Calu3 (cell line): ENCODE measurements at regions not wholly inside any gene's neighbourhood (a gene's known extent, or its start where the extent isn't known, plus 50 kb on each side); places are given as distances from the start of the nearest gene placed in this dataset.

Source experiments
- BruUV-seq: library from RNA; stranded (reverse); fragments of 400-500 nt; replicated peaks from 2 replicates; lab custom pipeline; 2021; lab: Mats Ljungman, UMichigan
- CTCF ChIA-PET: fragments of 300-600 bp; sonication (Branson Sonifier 250); formaldehyde crosslinking; loops from one replicate; lab custom pipeline; 2022; ENCODE audit warnings: antibody characterized with exemption; lab: Charles Lee
- DNase-seq: peaks from one replicate; pipeline ENCODE4 v3.0.0; 2022
- H3K27ac Mint-ChIP-seq: one replicate; pipeline ENCODE4 v1.8.0; 2022; ENCODE audit warnings: mixed read lengths; ENCODE audit not compliant: unreplicated experiment
- H3K27me3 Mint-ChIP-seq: one replicate; pipeline ENCODE4 v1.8.0; 2022; ENCODE audit warnings: mixed read lengths; ENCODE audit not compliant: unreplicated experiment
- H3K36me3 Mint-ChIP-seq: one replicate; pipeline ENCODE4 v1.8.0; 2022; ENCODE audit warnings: mild to moderate bottlenecking, moderate library complexity, mixed read lengths; ENCODE audit not compliant: insufficient read depth, unreplicated experiment
- H3K4me1 Mint-ChIP-seq: one replicate; pipeline ENCODE4 v1.8.0; 2022; ENCODE audit warnings: mild to moderate bottlenecking, low read depth, mixed read lengths; ENCODE audit not compliant: unreplicated experiment
- H3K4me3 Mint-ChIP-seq: one replicate; pipeline ENCODE4 v1.8.0; 2022; ENCODE audit warnings: mild to moderate bottlenecking, low read depth, moderate library complexity, mixed read lengths; ENCODE audit not compliant: unreplicated experiment
- H3K9me3 Mint-ChIP-seq: one replicate; pipeline ENCODE4 v1.8.0; 2022; ENCODE audit warnings: low read depth, mixed read lengths; ENCODE audit not compliant: unreplicated experiment
- CTCF ChIP-seq: fragments of 200-600 bp; IDR thresholded peaks from one replicate; pipeline ENCODE4 v1.8.0; 2022; ENCODE audit warnings: antibody characterized with exemption; ENCODE audit not compliant: unreplicated experiment
- intact Hi-C: fragments of 100-400 bp; cut with micrococcal nuclease; formaldehyde crosslinking; loops from one replicate; pipeline ENCODE4 v1.10.0; 2022; ENCODE audit not compliant: unreplicated experiment

- Mint-ChIP-seq H3K4me1 (no peaks in the 10 kb centered on the region), H3K9me3 (peaks cover 11% of the 10 kb centered on the region), H3K27me3 (no peaks in the 10 kb centered on the region), H3K4me3 (no peak overlapping the region), H3K36me3 (no peaks in the 10 kb centered on the region), H3K27ac (no peak overlapping the region)
- no peak for TF ChIP-seq CTCF
- CTCF ChIA-PET, result no interaction called here
- BruUV-seq, result no TSS peak
- intact Hi-C loops, result no loop called here
- DNase-seq, result no peak
Measured at GRCh38 chr1:14255233-14255632, 343.3 kb upstream of the KAZN start.

GRCh38 chr1:14255711-14256110 is 342.8 kb upstream of the KAZN start:
- intact Hi-C loops, result no loop called here
- no peak for DNase-seq
- CTCF ChIA-PET, result no interaction called here
- no peak for TF ChIP-seq CTCF
- H3K9me3 Mint-ChIP-seq, result peaks cover 9% of the 10 kb centered on the region
- no peaks in the 10 kb centered on the region for H3K36me3 Mint-ChIP-seq
- H3K4me1 Mint-ChIP-seq, result no peaks in the 10 kb centered on the region
- no peaks in the 10 kb centered on the region for H3K27me3 Mint-ChIP-seq
- no peak overlapping the region for H3K27ac Mint-ChIP-seq
- H3K4me3 Mint-ChIP-seq, result no peak overlapping the region
- no TSS peak for BruUV-seq

- no peaks in the 10 kb centered on the region for H3K4me1 Mint-ChIP-seq
- CTCF ChIA-PET, result no interaction called here
Measured at GRCh38 chr1:14259191-14259757, 339.2 kb upstream of the KAZN start.

GRCh38 chr1:14260480-14260879 is 338.0 kb upstream of the KAZN start:
- Mint-ChIP-seq H3K4me3 (no peak overlapping the region), H3K9me3 (peaks cover 9% of the 10 kb centered on the region), H3K27me3 (no peaks in the 10 kb centered on the region), H3K4me1 (no peaks in the 10 kb centered on the region), H3K36me3 (no peaks in the 10 kb centered on the region), H3K27ac (no peak overlapping the region)
- CTCF ChIA-PET, result no interaction called here
- TF ChIP-seq CTCF, result no peak
- no peak for DNase-seq
- intact Hi-C loops, result no loop called here
- BruUV-seq, result no TSS peak

More at GRCh38 chr1:14259191-14259757, 339.2 kb upstream of the KAZN start:
- no peak for TF ChIP-seq CTCF
- Mint-ChIP-seq H3K36me3 (no peaks in the 10 kb centered on the region), H3K27me3 (no peaks in the 10 kb centered on the region), H3K4me3 (no peak overlapping the region), H3K9me3 (peaks cover 9% of the 10 kb centered on the region), H3K27ac (no peak overlapping the region)
- DNase-seq, result no peak
- BruUV-seq, result no TSS peak
- intact Hi-C loops, result no loop called here
